Stimulated activated CD4-positive, alpha-beta T cell treated with anti-CD3 and anti-CD28 coated beads, TNF-alpha, amount 100 ng/mL, for 1 hour (primary cell): ENCODE measurements at regions not wholly inside any gene's neighbourhood (a gene's known extent, or its start where the extent isn't known, plus 50 kb on each side); places are given as distances from the start of the nearest gene placed in this dataset.

Source experiments
- DNase-seq, 3 donors: peaks; one replicate each; pipeline ENCODE4 v3.0.0-alpha.2; 2020; ENCODE audit warnings: low read depth in 3 of 3, low spot score in 1 of 3

DNA sequence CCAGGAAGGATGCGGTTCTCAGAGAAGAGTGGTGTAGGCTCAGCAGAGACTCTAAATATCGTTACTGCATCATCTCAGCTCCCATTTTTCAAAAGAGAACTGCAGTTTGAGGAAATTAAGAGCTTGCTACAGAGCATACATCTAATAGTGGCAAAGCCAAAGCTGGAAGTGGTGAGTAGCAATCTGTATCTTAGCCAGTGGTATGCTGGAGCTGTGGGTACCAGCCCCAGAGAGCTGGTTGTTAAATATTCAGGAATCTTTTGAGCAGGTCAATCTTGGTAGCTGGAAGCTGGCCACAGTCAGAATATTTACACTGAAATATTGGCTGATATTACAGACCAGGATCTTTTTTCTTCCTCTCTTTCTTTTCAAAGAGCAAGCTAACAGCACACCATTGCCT, 88.4 kb upstream of the STEAP1B start:
- no peak for DNase-seq

- no peak for DNase-seq
Measured at GRCh38 chr7:22587322-22587721, 87.3 kb upstream of the STEAP1B start.

- DNase-seq = no peak
Measured at GRCh38 chr7:22586786-22587140, 86.8 kb upstream of the STEAP1B start.

DNA sequence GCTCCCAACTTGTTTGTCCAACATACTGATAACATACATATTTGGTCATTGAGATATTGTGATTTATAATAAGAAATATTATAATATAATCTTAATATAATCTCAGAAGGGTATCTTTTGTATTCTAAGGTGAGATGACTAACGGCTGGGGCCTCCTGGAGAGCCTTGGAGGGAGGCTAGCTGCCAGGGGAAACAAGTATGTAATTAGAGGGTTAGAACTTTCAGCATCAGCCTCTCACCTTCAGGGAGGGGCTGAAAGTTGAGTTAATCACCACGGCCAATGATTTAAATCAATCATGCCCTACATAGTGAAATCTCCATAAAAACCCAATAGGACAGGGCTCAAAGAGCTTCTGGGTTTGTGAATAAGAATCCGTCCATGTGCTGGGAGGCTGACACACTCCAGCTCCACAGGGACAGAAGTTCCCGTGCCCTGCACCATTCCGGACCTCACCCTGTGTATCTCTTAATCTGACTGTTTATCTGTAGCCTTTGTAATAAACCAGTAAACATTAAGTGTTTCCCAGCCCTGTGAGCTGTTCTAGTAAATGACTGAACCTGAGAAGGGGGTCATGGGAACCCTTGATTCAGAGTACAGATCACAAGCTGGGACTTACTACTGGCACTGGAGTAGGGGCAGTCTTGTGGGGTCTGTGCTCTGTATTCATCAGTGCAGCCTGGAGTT, 86.3 kb upstream of the STEAP1B start:
- DNase-seq = no peak

DNA sequence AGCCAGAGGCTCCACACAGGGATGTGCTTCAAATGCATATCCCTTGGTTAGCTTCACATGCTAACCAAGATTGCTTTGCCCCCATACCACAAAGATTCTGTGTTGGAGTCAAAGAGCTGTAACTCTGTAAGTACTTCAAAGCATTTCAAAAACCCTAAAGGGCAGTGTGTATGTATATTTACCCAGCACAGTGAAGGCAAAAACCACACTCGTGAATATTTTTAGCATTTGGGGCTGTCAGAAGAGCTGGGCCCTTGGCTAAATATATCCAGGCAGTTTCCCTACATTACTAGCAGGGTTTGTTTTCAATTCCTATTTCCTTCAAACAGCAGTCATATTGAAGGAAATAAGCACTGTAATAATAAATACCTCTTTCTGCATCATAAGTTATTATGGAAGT, 84.2 kb upstream of the STEAP1B start:
- DNase-seq = no peak

- DNase-seq = no peak
Measured at GRCh38 chr7:22582863-22583622, 83.1 kb upstream of the STEAP1B start.

GRCh38 chr7:22581099-22581498, 81.1 kb upstream of the STEAP1B start:
- DNase-seq = no peak

DNA sequence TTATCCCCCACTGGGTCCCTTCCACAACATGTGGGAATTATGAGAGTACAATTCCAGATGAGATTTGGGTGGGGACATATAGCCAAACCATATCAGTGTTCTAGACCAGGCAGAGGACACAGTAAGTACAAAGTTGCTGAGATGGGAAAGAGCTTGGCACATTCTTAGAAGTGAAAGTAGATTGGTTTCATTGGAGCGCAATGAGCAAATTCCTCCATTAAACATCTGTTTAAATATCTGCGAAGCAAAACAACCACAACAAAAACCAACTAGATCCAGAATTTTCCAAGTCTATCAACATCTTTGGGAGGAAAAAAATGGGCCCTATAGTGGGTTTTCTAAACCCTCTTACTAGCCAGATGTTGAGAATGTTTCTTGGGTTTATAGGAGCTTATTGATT, 80.0 kb upstream of the STEAP1B start:
- no peak for DNase-seq

DNA sequence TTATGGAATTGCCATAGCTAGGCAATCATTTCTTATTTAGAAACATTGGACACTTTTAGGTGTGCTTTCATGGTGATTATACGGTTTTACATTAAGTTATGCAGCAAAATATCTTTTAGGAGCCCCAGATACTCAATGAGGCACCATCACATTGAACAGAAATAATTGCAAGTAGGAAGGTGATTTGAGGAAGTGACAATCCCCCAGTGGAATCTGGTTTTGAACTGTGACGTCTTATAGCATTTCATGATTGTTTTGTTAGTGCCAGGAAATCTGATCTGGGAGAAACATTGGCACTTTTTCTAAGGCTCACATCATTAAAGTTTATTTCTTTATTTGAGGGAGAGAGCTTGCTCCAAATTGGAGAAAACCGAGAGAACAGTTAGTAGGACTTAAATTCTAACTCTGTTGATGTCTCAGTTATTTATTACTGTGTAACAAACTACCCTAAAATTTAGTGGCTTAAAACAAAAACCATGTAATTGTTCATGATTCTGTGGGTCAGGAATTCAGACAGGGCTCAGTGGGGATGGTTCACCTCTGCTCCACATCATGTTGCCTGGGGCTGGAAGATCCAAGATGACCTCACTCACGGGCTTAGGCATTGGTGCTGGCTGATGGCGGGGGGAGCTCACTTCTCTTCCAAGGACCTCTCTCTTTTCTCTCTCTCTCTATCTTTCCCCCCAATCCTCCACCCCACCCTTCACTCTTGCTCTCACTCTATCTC, 78.2 kb upstream of the STEAP1B start:
- DNase-seq = no peak

DNA sequence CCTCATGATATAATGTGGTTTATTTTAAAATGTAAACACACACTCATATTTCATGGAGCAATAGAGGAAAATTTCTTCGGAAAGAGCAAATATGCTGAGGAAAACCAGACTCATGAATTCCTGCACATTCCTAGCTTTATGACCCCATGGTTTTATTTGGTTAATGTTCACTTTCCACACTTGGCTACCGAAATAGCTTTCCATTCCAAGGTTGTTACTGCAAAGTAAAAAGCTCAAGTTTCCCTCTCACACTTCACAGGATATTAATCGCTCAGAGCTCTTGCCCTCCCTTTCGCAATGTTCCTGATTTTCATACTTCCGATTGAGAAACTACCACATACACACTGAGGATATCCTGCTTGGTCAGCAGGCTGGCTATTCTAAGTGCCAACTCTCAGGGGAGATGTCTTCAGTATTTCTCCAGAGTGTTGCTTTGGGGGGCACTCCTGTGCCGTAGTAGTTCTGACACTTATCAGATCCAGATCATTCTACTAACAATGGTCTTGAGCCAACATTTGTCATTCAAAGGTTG, 77.5 kb upstream of the STEAP1B start:
- DNase-seq = no peak

- no peak for DNase-seq
Measured at GRCh38 chr7:22576612-22577469, 76.9 kb upstream of the STEAP1B start.

DNA sequence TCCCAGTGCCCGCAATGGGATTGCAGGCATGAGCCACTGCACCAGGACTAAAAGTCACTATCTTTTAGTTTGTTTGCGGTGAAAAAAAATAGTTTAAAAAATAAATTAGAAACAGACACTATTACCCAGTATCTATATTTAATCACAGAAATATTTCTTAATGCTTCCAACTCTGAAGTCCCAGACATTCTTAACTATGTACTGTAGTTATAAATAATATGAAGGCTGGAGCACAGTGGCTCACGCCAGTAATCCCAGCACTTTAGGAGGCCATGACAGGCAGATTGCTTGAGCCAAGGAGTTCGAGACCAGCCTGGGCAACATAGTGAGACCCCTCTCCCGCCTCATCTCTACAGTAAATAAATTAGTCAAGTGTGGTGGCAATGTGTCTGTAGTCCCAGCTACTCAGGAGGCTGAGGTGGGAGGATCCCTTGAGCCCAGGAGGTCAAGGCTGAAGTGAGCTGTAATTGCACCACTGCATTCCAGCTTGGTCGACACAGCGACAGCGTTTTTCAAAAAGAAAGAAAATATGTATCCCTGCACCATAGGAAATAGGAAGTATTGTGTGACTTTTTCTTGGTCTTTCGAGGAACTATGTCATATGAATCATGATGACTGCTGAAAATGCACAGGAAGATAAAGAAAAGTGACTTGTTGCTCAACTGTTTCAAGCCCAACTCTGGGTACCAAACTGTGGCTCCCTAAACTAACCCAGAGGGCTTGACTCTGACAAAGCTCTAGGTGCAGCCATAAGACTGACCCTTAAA, 74.9 kb upstream of the STEAP1B start:
- DNase-seq = no peak

DNA sequence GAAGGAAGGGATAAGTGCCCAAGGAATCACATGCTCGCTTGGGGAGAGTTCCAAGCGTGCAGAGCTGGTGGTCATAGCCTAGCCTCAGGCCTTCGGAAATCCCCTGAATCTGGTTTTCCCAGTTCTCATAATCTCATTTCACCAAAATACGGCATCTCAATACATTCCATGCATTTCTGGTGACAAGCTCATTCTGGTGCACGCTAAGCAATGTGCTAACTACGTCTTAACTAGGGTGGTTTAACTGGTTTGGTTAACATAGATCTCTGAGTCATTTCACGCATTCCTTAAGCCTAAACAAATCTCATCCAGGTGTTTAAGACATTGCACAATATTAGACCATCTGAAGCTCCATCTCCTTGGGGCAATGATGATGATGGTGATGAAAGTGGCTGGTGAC, 72.9 kb upstream of the STEAP1B start:
- no peak for DNase-seq

GRCh38 chr7:22572292-22572691, 72.3 kb upstream of the STEAP1B start:
- DNase-seq = no peak

GRCh38 chr7:22571766-22572165, 71.8 kb upstream of the STEAP1B start:
- no peak for DNase-seq

DNA sequence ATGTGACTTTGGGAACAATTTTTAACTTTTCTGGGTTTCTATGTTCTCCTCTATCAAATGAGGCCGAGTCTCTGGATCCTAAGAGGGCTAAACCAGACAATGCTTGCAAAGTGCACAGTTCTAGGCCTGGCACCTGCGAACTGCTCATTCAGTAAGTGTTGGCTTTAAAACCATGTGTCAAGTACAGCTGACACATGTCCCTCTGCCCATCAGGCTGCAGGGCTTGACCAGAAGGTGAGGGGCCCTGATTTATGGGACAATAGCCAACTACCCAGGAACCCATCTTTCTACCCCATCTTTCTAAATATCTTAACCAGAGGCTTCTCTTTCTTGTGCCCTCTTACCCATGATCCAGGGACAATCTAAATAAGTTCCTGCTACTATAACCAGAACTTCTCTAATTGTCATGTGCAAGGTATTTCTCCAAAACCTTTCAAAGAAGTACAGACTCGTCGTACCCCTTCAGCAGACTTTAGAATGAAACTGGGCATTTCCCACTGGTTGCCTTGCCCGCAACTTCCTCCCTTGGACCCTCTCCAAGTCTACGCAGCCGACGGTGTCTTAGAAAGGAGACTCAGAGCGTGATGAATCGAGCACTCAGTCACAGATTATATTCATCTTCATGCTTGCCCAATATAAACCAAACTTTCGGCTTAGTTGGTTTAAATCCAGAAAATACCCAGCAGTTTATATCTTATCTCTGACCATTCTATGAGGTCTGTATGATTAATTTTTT, 69.8 kb upstream of the STEAP1B start:
- DNase-seq = no peak

DNA sequence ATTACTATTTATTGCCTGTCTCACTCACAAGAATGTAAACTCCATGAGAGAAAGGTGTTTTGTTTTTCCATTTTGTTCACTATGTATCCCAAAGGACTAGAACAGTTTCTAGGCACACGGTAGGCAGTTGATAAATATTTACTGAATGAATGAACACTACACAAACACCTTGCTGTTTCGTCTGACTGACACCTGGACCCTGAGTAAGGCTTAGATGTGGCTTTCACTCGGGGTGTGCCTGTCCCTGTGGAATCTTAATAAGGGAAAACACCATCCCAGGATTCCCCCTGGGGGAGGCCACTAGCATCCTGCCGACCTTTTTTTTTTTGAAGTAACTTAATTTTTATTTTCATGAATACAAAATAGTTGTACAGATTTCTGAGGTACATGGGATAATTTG, 66.6 kb upstream of the STEAP1B start:
- no peak for DNase-seq

GRCh38 chr7:22566176-22566575, 66.2 kb upstream of the STEAP1B start:
- no peak for DNase-seq

DNA sequence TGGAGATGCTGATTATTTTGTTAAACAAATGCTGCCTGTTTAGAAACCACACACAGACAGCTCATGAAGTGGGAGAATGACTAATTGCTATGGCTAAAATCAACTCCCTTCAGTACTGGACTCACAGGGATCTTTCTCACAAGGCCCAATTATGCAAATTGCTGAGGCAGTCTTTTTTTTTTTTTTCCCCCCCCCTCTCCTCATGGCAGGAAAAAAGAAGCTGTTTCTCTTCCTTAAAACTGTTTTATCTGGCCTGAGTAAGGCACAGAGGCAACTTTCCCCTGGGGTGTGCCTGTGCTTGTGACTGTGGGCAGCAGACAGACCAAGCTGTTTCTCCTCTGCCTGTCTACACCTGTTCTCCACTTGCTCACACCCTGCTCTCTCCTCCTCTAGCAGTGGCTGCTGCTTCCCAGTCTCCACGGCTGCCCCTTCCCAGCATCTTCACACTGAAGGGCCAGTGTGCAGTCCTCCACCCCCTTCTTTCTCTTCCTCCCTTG, 65.4 kb upstream of the STEAP1B start:
- no peak for DNase-seq
